GM21786 (cell line): ENCODE measurements at regions not wholly inside any gene's neighbourhood (a gene's known extent, or its start where the extent isn't known, plus 50 kb on each side); places are given as distances from the start of the nearest gene placed in this dataset.
"Not testable (repeated sequence)": the region's sequence is repeated elsewhere in the genome, so short reads cannot be mapped to it uniquely, and the experiment has no call there.

Source experiments
- ATAC-seq: cut with Tn5 transposase; IDR thresholded peaks from one replicate; pipeline ENCODE4 v1.9.1; 2021; ENCODE audit not compliant: unreplicated experiment

DNA sequence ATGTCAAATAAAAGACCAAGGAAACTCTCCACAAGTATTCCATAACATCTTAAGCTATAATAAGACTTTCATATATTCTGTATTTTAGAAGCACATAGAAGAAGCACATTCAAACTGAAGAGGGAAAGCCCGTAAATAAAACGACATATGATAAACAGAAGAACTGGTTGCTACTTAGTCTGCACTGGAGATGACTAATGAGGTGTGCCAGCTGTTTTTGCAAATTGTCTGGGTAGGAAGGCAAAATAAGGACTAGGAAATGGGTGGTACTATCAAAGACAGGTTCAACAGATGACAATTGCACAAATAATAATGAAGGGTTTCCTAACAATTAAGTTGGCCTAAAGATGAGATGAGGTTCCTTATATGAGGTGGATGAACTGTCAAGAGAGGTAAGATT, 593.2 kb upstream of the CCDC179 start:
- ATAC-seq = no peak

DNA sequence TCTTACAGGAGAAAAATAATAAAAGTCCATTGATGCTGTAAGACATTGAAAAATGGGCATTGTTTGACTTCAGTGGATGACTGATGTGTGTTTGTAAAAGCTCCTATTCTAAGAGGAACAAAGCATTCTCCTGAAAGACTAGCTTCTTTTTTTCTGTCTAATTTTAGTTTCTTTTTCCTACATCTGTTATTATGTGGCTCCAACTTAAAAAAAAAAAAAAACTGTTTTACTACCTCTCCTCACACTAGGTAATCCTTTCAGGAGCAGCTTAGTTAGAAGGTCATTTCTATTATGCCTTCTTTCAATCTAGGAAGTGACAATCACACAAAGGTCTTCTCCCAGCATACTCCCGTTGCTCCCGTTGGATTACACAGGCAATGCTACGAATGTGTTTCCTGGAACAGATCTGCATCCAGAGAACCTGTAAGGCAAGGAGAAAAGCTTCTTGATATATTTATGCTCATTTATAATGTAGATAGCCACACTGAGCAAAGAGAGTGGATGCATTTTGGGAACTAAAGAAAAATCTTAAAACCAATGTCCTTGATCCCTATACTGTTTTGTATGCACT, 595.1 kb upstream of the CCDC179 start:
- ATAC-seq = no peak

DNA sequence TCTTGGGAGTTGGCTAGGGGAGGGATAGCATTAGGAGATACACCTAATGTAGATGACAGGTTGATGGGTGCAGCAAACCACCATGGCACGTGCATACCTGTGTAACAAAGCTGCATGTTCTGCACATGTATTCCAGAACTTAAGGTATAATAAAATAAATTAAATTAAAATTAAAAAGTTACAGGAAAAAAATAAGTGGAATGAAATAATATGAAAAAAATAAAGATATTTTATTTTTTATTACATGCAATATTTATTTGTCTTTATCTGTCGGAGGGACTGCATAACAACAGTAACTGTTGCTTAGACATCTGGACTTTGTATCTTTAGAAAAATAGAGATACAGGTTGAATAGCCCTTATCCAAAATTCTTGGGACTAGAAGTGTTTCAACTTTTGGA, 597.4 kb upstream of the CCDC179 start:
- no peak for ATAC-seq

DNA sequence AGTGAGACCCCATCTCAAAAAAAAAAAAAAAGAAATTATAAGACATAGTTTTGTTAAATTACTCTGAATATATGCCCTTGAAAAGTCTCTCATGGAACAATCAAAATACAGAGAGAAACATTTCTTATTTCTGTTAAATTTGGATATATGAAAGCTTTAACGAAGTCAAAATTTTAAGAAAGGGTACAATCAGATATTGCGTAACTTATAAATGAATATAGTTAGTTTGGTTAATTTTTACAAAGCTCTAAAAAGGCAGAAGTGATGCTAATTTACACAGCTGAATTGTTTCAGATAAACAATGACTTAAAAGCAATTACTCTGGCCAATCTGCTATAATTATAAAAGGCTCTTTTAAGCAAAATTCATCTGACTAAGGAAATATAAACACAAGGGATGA, 611.6 kb upstream of the CCDC179 start:
- no peak for ATAC-seq

DNA sequence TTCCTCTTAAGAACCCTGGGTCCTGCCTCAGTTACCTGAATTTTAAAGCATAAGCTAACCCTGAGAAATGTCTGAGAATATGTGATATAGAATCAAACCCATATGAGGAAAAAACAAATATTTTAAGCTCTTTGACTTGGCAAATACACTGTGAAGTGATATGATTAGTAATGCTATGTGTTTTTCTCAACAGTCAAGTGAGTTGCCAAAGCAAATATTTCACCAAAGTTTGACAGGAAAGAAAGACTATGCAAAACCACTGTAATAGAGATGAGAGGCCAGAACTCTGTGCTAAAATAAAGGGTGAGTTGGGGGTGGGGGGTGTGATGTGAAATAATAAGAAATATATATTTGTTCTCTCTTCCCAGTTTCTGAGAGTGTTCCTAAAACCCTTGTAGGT, 613.5 kb upstream of the CCDC179 start:
- no peak for ATAC-seq

DNA sequence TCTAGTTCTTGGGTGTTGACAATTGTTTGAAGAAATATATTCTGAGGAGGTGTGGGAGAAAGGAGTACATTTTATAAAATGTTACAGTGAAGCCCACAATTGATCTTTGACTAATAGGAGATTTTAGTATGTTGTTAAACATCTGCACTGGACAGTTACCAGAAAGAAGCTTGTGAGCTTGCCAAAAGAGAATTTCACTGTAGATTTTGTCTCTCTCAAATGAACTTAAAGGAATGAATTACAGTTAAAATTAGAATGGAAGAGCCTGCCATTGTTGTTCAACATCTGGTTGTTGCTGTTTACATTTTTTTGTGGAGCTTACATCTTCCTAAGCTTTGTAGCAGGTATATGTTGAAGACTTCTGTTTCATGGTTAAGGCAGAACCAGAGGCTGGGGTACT, 620.5 kb upstream of the CCDC179 start:
- no peak for ATAC-seq

DNA sequence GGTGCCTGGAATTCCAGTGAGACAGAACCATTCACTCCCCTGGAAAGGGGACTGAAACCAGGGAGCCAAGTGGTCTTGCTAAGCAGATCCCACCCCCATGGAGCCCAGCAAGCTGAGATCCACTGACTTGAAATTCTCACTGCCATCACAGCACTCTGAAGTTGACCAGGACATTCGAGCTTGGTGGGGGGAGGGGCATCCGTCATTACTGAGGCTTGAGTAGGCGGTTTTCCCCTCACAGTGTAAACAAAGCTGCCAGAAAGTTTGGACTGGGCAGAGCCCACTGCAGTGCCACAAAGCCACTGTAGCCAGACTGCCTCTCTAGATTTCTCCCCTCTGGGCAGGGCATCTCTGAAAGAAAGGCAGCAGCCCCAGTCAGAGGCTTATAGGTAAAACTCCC, 623.9 kb upstream of the CCDC179 start:
- ATAC-seq = not testable (repeated sequence)

DNA sequence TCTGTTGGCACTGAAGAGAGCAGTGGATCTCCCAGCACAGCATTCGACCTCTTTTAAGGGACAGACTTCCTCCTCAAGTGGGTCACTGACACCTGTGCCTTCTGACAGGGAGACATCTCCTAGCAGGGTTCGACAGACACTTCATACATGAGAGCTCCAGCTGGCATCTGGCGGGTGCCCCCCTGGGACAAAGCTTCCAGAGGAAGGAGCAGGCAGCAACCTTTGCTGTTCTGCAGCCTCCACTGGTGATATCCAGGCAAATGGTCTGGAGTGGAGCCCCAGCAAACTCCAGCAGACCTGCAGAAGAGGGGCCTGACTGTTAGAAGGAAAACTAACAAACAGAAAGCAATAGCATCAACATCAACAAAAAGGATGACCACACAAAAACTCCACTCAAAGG, 624.3 kb upstream of the CCDC179 start:
- not testable (repeated sequence) for ATAC-seq

DNA sequence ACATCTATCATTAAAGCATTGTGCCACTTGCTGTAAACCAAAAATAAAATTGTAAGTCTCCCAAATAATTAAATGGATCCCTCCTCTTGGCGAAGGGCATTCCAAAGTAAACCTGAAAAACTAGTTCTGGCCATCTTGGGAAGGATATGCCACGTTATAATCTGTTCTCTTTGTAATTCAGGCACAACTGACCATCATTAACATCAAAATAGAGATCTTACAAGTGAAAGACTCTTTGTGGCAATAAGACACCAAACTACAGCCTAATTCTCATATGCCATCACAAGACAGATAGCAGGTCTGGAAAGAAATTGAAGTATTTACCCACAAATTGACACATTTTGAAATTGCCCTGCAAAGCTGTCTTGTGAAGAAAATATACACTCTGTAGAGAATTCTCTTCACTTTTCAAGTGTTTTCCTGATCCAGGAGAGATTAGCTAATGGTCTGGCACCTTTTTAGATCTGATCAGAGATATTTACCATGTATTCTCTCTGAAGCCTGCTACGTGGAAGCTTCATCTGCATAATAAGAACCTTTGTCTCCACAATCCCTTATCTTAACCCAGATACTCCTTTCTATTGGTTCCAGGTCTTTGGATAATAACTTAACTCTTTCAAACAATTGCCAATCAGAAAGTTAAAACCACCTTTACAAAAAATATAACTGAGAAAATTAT, 630.4 kb upstream of the CCDC179 start:
- no peak for ATAC-seq

DNA sequence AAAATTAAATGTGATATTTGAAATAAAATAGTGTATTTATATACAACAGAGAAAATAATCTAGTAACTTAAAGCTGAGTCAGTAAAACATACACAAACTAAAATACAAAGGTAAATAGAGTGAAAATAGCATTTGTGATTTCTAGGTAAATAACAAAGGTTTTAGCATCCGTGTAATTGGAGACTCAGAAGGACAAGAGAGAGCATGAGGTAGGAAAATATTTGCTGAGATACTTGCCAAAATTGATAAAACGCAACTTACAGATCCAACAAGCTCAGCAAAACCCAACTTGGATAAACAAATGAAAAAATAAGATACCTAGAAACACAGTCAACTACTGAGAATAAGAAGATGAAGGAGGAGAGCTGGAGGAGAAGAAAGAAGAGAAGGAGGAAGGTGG, 634.7 kb upstream of the CCDC179 start:
- no peak for ATAC-seq

DNA sequence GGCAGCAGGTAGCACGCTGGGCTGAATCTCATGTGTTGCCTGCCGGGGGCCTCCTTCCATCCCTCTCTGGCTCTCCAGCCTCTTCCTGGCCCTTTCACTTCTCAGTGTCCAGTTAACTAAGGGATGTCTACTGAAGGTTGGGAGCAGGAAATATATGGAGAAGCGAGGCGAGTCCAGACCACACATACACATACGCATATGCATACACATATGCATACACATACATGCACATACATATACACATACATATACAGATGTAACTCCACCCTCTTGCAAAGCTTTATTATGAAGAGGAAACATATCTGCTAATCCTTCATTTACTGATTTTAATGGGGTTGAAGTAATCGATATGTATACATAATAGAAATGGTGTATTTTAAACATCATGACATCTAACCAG, 636.1 kb upstream of the CCDC179 start:
- no peak for ATAC-seq

DNA sequence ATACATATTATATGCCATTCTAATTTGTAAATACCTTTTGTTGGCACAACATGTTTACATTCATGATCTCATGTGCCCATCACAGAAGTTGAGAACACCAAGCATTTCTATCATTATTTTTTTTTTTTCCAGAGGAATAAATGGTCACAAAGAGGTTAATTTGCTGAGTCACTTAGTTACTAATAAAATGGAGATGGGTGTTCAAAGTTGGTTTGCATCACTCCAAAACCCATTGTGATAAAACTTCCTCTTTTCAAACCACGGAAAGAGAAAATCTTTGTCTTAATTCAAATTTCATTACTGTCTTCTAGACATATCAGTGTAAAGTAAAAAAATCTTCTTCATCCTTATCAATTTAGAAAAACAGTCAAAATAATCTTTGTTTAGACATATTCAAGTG, 636.8 kb upstream of the CCDC179 start:
- no peak for ATAC-seq

DNA sequence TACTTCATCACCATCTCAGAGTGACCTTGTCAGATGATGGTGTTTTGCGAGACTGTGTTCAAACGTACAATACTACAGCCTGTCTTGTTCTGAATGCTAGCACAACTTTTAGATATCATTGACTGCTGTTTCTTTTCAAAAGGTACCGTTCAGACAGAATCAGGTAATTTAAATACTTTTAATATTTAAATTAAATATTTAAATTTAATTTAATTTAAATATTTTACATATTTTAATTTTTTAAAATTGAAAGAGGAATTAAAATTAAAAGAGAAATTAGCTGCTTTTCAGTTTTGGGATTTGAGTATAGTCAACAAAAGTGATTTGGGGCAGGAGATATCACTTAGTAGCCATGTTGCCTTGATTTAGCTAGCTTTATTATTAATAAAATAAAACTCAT, 642.1 kb upstream of the CCDC179 start:
- no peak for ATAC-seq

DNA sequence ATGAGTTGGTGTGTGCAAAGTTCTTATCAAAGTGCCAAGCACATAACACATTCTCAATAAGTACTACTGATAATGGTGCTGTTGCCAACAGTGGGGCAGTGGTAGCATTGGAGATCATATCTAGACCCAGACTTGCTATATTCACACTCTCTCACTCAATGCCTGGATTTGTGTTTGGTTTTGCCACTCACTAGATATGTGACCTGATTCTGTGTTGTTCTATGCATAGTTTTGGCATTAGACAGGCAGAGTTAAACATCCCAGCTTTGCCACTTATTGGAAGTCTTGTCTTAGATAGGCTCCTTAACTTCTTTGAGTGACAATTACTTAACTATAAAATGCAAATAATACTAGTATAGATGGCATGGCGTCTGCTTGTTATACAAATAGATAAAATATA, 642.6 kb upstream of the CCDC179 start:
- ATAC-seq = no peak

DNA sequence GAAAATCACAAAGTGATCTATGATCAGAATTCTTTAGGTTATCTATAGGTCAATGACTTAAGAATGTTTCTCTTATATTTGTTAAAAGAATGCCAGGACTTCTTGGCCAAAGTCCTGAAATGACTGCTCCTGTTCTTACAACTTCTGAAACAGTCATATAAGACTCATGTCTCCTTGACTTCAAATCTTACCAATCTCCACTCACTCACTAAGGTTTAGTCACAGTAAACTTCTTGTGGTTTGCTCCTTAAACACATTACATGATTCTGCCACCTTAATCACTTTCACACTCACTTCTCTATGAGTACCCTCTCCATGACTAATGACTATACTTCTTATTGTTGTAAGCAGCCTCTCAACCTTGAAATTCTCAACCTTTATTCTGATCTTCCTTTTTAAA, 648.7 kb upstream of the CCDC179 start:
- ATAC-seq = no peak

DNA sequence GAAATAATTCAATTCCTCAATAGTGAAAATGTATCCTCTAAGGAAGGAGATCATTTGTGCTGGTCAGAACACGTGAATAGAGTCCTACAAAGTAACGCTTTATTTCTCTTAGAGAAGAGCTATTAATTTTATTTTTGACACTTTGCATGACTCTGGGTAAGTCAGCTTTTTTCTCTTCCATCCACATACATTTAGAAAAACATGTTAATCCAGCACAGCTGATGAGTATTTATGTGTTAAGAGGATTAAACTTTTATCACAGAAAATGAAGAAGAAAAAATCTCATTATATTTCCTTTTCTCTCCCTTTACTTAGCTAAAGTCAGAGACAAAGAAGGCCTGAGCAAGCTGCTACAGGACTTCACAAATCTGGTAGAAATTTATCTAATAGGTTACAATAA, 649.5 kb upstream of the CCDC179 start:
- ATAC-seq = no peak

DNA sequence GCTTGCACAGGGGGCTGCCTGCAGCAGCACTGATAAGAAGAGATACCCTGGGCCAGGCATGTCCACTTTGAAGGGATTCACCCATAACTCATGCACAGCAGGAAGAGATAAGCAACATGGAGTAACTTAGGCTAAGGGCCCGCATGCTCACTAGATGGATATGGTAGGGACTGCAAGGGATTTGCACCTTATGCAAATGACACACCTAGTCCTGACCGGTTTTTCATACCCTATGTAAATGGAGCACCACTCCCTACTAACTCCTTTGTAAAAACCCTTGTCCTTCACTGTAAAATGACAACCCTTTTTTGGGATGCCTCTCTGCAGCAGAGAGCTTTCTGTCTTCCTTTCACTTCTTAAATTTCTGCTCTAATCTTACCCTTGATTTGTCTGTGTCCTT, 658.9 kb upstream of the CCDC179 start:
- ATAC-seq = no peak

DNA sequence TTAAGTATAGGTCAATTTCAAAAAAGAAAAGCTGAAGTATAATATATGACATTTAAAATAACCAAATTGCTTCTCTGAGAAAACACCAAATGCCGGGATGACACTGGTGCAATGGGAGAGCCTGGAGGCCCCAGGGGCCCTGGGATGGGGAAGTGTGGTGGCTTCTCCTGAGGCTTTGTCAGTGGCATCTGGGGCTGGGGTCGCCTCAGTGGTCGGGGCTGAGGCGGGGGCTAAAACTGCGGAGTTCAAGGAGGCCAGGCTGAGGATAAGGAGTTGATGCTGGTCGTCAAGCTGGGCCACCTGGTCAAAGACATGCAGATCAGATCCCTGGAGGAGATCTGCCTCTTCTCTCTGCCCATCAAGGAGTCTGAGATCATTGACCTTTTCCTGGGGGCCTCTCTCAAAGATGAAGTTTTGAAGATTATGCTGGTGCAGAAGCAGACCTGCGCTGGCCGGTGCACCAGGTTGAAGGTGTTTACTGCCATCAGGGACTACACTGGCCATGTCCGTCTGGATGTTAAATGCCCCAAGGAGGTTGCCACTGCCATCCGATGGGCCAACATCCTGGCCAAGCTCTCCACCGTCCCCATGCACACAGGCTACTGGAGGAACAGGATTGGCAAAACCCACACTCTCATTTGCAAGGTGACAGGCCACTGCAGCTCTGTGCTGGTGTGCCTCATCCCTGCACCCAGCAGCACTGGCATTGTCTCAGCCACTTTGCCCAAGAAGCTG, 660.1 kb upstream of the CCDC179 start:
- ATAC-seq = no peak

DNA sequence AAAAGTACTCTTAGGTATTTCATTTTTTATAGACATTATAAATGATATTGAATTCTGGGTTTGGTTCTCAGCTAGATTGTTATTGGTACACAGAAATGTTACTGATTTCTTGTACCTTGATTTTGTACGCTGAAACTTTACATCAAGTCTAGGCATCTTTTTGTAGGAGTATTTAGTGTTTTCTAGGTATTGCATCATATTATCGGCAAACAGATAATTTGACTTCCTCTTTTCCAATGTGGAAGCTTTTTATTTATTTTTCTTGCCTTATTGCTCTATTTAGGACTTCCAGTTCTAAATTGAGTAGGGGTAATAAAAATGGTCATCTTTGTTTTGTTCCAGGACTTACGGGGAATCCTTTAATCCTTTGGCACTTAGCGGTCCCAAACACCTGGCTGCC, 676.6 kb upstream of the CCDC179 start:
- no peak for ATAC-seq

DNA sequence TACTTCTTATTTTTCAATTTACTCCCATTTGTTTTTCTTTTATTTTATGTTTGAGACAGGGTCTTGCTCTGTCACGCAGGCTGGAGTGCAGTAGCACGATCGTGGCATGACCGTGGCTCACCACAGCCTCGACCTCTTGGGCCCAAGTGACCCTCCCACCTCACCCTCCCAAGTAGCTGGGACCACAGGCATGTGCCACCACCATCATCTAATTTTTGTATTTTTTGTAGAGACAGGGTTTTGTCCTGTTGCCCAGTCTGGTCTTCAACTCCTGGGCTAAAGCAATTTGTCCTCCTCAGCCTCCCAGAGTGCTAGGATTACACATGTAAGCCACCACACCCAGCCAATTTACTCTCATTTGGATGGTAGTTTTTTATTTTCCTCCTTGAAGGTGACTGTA, 679.3 kb upstream of the CCDC179 start:
- no peak for ATAC-seq

DNA sequence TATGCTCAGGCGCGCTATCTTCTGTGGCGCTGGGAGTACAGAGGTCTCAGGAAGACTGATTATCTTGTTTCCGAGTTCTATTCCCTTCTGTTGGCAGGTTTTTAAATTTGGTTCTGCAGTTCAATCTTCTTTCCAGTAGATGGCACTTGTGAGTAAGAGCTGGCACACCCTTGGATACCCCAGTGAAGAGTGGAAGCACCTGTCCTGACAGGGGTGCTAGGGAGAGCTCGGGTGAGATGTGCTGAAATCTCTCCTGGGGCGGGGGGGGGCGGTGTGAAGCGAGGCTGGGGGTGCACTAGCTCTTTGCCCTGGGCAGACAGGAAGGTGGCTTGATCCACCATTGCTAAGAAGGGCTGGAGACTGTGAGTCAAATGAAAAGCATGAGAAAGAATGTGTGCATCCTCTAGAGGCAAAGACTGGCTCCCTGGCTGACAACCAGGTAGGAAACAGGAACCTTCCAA, 679.9 kb upstream of the CCDC179 start:
- ATAC-seq = peak; percentile 93

DNA sequence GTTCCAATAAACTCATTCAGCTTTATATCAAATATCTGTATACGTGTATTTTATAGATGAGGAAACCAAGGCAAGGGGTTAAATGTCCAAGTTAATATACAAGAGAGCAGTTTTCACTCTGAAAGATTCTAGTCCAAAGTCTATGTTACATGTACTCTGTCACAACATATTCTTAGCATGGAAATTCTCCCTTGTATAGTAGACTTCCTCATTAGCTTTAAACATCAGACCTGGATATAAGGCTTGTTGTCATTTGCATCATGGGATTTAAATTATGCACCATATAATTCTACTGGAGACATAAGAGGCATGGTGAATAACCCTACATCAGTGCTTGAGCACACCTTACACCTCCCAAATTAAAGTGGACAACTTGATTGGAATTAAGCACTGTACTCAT, 681.9 kb upstream of the CCDC179 start:
- no peak for ATAC-seq
